IMR-90 (cell line): ENCODE measurements at regions not wholly inside any gene's neighbourhood (a gene's known extent, or its start where the extent isn't known, plus 50 kb on each side); places are given as distances from the start of the nearest gene placed in this dataset.

Experiments
- ATAC-seq: fragments of 200-7000 bp; cut with Tn5 transposase; 2 replicates; pipeline ENCODE4 v1.9.1; 2020; ENCODE audit warnings: low read depth, mild to moderate bottlenecking, moderate library complexity
- BruUV-seq: library from RNA; stranded (reverse); fragments of 400-500 nt; replicated peaks from 2 replicates; lab custom pipeline; 2021; lab: Mats Ljungman, UMichigan
- CTCF ChIA-PET: fragments of 300-600 bp; formaldehyde crosslinking; extraction: SDS; loops from one replicate; lab custom pipeline; 2021; ENCODE audit warnings: antibody characterized with exemption; lab: Yijun Ruan, JAX
- POLR2A ChIA-PET: fragments of 300-600 bp; sonication (Branson Sonifier 250); formaldehyde crosslinking; loops from one replicate; lab custom pipeline; 2022; ENCODE audit warnings: antibody characterized with exemption; ENCODE audit not compliant: unreplicated experiment; lab: Charles Lee
- DNase-seq: peaks from one replicate; pipeline ENCODE4 v3.0.0; 2013
- H2AFZ ChIP-seq: replicated peaks from 2 replicates; pipeline ENCODE3; 2013; ENCODE audit warnings: low read length, mild to moderate bottlenecking; ENCODE audit not compliant: poor library complexity
- H2AK5ac ChIP-seq: 2 replicates; pipeline ENCODE4 v1.6.1; 2013; ENCODE audit warnings: low read depth, low read length, inconsistent platforms
- H2AK9ac ChIP-seq: replicated peaks from 2 replicates; pipeline ENCODE3; 2013; ENCODE audit warnings: mild to moderate bottlenecking, low read depth, low read length, moderate library complexity; ENCODE audit not compliant: poor library complexity
- H2BK120ac ChIP-seq: 2 replicates; pipeline ENCODE4 v1.6.1; 2013; ENCODE audit warnings: low read depth, low read length, inconsistent platforms
- H2BK15ac ChIP-seq: 3 replicates; pipeline ENCODE4 v1.6.1; 2013; ENCODE audit warnings: low read depth, low read length, inconsistent platforms
- H2BK20ac ChIP-seq: 2 replicates; pipeline ENCODE4 v1.6.1; 2013; ENCODE audit warnings: low read depth, mild to moderate bottlenecking, inconsistent platforms, low read length, moderate library complexity
- H2BK5ac ChIP-seq: 2 replicates; pipeline ENCODE4 v1.6.1; 2013; ENCODE audit warnings: mild to moderate bottlenecking, low read depth, low read length, inconsistent platforms; ENCODE audit not compliant: poor library complexity, severe bottlenecking
- H3K14ac ChIP-seq: replicated peaks from 2 replicates; pipeline ENCODE4 v1.6.1; 2013; ENCODE audit warnings: low read depth, low read length, inconsistent platforms
- H3K18ac ChIP-seq: 2 replicates; pipeline ENCODE4 v1.6.1; 2013; ENCODE audit warnings: low read depth, low read length, control low read depth
- H3K23ac ChIP-seq: 2 replicates; pipeline ENCODE4 v1.6.1; 2013; ENCODE audit warnings: low read depth, low read length, inconsistent platforms
- H3K27ac ChIP-seq: 2 replicates; pipeline ENCODE4 v1.5.1; 2013; ENCODE audit warnings: mild to moderate bottlenecking, control low read depth, low read length; ENCODE audit not compliant: insufficient read depth
- H3K27me3 ChIP-seq: 2 replicates; pipeline ENCODE4 v1.6.1; 2013; ENCODE audit warnings: low read length; ENCODE audit not compliant: control insufficient read depth, insufficient read depth
- H3K36me3 ChIP-seq: 2 replicates; pipeline ENCODE4 v1.6.1; 2013; ENCODE audit warnings: low read length, mixed read lengths; ENCODE audit not compliant: control insufficient read depth, insufficient read depth
- H3K4ac ChIP-seq: 2 replicates; pipeline ENCODE4 v1.6.1; 2013; ENCODE audit warnings: low read depth, low read length, inconsistent platforms
- H3K4me1 ChIP-seq: 2 replicates; pipeline ENCODE4 v1.6.1; 2013; ENCODE audit warnings: low read length, mixed read lengths; ENCODE audit not compliant: control insufficient read depth, insufficient read depth
- H3K4me2 ChIP-seq: 2 replicates; pipeline ENCODE4 v1.6.1; 2013; ENCODE audit warnings: low read depth, mild to moderate bottlenecking, control low read depth, low read length, moderate library complexity
- H3K4me3 ChIP-seq: 2 replicates; pipeline ENCODE4 v1.5.1; 2013; ENCODE audit warnings: low read depth, mild to moderate bottlenecking, control low read depth, low read length, moderate library complexity; ENCODE audit not compliant: insufficient read depth
- H3K56ac ChIP-seq: 2 replicates; pipeline ENCODE4 v1.6.1; 2013; ENCODE audit warnings: low read length, inconsistent platforms; ENCODE audit not compliant: insufficient read depth; ENCODE audit errors: extremely low read depth
- H3K79me1 ChIP-seq, 2 experiments: 2 replicates each; pipeline ENCODE4 v1.6.1; 2013; ENCODE audit warnings: low read length in 2 of 2, inconsistent platforms in 1 of 2, low read depth in 1 of 2
- H3K9ac ChIP-seq: 2 replicates; pipeline ENCODE4 v1.6.1; 2013; ENCODE audit warnings: low read depth, low read length, control low read depth
- H3K9me1 ChIP-seq: 2 replicates; pipeline ENCODE4 v1.6.1; 2013; ENCODE audit warnings: low read length, inconsistent platforms; ENCODE audit not compliant: insufficient read depth
- H3K9me3 ChIP-seq: 2 replicates; pipeline ENCODE4 v1.6.1; 2013; ENCODE audit warnings: low read length; ENCODE audit not compliant: control insufficient read depth, insufficient read depth
- H4K20me1 ChIP-seq: 2 replicates; pipeline ENCODE4 v1.6.1; 2013; ENCODE audit warnings: low read length, inconsistent platforms; ENCODE audit not compliant: insufficient read depth
- H4K5ac ChIP-seq: 2 replicates; pipeline ENCODE4 v1.6.1; 2013; ENCODE audit warnings: mild to moderate bottlenecking, low read depth, low read length, control low read depth
- H4K8ac ChIP-seq, 2 experiments: 2 replicates each; pipeline ENCODE4 v1.6.1; 2013; ENCODE audit warnings: low read depth in 2 of 2, low read length in 2 of 2, control low read depth in 1 of 2, inconsistent platforms in 1 of 2
- H4K91ac ChIP-seq: 2 replicates; pipeline ENCODE4 v1.6.1; 2013; ENCODE audit warnings: low read depth, low read length, inconsistent platforms; ENCODE audit not compliant: insufficient read depth
- POLR2A ChIP-seq: IDR thresholded peaks from 2 replicates; pipeline ENCODE4 v1.6.1; 2012; ENCODE audit warnings: mild to moderate bottlenecking, low read depth, low read length
- RCOR1 ChIP-seq: IDR thresholded peaks from 2 replicates; pipeline ENCODE4 v1.6.1; 2012; ENCODE audit warnings: mild to moderate bottlenecking, low read length, improper control_type of control experiment; ENCODE audit not compliant: insufficient replicate concordance
- WGBS, 2 experiments: methylation state at CpG; one replicate each; pipeline versions ENCODE4 v1.1.5 to v1.1.7; 2013; ENCODE audit warnings: missing lambda C conversion rate in 2 of 2; ENCODE audit not compliant: insufficient read length in 1 of 2; ENCODE audit errors: extremely low coverage in 2 of 2; 5-methylcytosine and 5-hydroxymethylcytosine counted together
- dilution Hi-C: fragments of 300-500 bp; cut with HindIII; formaldehyde crosslinking; loops from one replicate; pipeline ENCODE4 v1.14.3; 2018; ENCODE audit warnings: low sequenced_read_pairs; ENCODE audit not compliant: unreplicated experiment
- in situ Hi-C: fragments of 300-500 bp; cut with MboI; formaldehyde crosslinking; loops from 3 replicates; pipeline ENCODE4 v1.14.3; 2019; ENCODE audit warnings: low sequenced_read_pairs, inconsistent platforms, mixed read lengths
- intact Hi-C: fragments of 100-400 bp; cut with micrococcal nuclease; formaldehyde crosslinking; loops from 2 replicates; pipeline ENCODE4 v1.10.0; 2022

DNA sequence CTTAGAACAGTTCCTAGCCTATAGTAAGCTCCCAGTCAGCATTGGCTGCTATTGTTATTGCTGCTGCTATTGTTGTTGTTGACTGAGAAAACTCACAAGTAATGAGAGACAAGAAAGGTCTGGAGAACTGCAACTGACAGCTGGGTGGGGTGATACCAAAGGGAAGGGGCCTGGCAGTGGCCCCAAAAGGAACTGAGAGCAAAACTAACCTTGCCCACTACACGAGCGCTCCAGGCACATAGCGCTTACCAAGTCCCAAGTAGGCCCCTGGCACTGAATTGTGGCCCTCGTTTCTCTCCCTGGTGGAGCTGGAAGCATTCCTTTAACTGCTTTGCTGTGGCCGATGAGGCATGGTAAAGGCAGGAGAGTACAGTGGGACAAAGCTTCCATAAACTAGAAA is 59.7 kb downstream of the KCTD12 start:
- Histone ChIP-seq H2BK15ac (no peak overlapping the region; the same call in 2 of the 3 replicates), H3K56ac (no peak overlapping the region), H2AK9ac (no peak overlapping the region), H3K4me3 (no peak overlapping the region), H2AK5ac (no peak overlapping the region), H3K9ac (no peak overlapping the region), H3K79me1 (no peaks in the 10 kb centered on the region), H4K91ac (no peak overlapping the region), H2BK120ac (no peak overlapping the region), H3K27ac (no peak overlapping the region), H3K4me1 (peaks cover 6% of the 10 kb centered on the region), H2BK20ac (no peak overlapping the region), H3K18ac (no peak overlapping the region), H3K9me3 (no peaks in the 10 kb centered on the region), H3K9me1 (no peaks in the 10 kb centered on the region), H3K27me3 (no peaks in the 10 kb centered on the region), H3K4ac (no peak overlapping the region), H4K5ac (no peak overlapping the region), H3K14ac (no peak overlapping the region), H2BK5ac (no peak overlapping the region), H4K20me1 (no peaks in the 10 kb centered on the region), H2AFZ (no peak overlapping the region), H3K4me2 (no peak overlapping the region), H3K36me3 (no peaks in the 10 kb centered on the region), H4K8ac (no peak overlapping the region), H3K23ac (no peak overlapping the region)
- dilution Hi-C loops: no loop called here
- CTCF ChIA-PET: no interaction called here
- WGBS, 2 experiments: no CpG with 5 or more reads among the region's 5 CpGs
- TF ChIP-seq RCOR1 (no peak), POLR2A (no peak)
- POLR2A ChIA-PET: no interaction called here
- BruUV-seq: no TSS peak
- ATAC-seq: no peak
- in situ Hi-C loops: no loop called here
- intact Hi-C loops: no loop called here
- DNase-seq: no peak
